ENCODE measurements at regions not wholly inside any gene's neighbourhood (a gene's known extent, or its start where the extent isn't known, plus 50 kb on each side); places are given as distances from the start of the nearest gene placed in this dataset.
"Not testable (repeated sequence)": the region's sequence is repeated elsewhere in the genome, so short reads cannot be mapped to it uniquely, and the experiment has no call there.

DNA sequence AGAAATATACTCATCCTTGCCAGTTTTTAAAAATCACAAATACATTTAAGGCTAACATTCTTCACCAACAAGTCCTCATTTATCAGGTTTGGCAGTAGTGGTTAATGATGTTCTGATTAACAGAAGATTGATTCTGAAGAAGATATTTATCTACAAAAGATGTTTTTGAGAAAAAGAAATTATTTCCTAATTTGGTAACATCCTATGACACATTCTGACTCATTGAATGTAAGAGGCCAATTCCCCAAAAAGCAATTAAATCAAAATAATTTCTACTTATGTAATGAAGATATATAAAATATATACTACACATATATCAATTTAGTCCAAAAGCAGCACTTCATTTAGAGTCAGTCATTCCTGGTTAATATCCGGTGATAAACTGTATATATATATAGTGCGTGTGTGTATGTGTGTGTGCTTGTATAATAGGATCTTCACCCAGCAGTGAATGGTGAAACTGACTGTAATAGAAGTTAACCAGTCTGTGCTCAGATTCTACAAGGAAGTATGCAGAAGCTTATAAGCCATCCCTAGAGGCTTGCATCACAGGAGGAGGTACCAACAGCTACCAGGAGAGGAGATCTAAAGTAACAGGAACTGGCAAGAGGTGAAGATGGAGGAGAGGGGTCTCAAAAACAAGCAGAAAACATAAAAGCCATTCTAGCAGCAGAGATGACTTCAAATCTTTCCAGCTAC, 82.9 kb upstream of the MARCKS start:
- no peaks in the 10 kb centered on the region for H3K9me3 ChIP-seq (replicated peaks in 1 of 11)
- H3K4me2 ChIP-seq, result peak overlapping the region in 3 of 11 experiments; percentile 16 to 33 (median 16); a peak in 4 of 22 replicates
- no peaks in the 10 kb centered on the region for H4K20me1 ChIP-seq
- peaks cover 0 to 20% (median 0%) of the 10 kb centered on the region in 10 experiments; a peak in 6 of 20 replicates for H3K4me1 ChIP-seq
- no peak overlapping the region for H3K4me3 ChIP-seq
- no peak overlapping the region for H3K9ac ChIP-seq
- no peak for TF ChIP-seq Cebpa-rat (IDR thresholded peaks at IDR 0.05)
- no peaks in the 10 kb centered on the region for H3K36me3 ChIP-seq
- H3K27ac ChIP-seq, result no peak overlapping the region
- H3K27me3 ChIP-seq, result no peaks in the 10 kb centered on the region

DNA sequence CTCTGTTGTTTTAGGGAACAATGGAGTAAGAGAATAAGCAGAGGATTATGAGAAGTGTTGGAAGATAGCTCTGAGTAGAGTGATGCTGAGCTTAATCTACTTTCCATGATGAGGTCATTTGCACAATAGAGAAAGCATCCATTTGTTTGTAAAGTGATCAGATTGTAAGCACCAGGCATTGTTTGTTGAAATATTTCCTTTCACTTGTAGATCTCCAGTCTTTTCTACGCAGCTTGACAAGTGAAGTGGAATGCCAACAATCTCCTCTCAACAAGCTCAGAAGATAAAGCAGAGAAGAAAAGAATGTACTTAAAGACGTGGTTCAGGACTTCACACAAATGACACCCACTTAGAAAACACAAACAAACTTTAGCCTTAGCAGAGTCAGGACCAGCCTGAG, 80.1 kb upstream of the MARCKS start:
- Histone ChIP-seq H3K4me3 (no peak overlapping the region), H3K27ac (no peak overlapping the region), H3K4me1 (peaks cover 0 to 24% (median 0%) of the 10 kb centered on the region in 10 experiments; a peak in 7 of 20 replicates), H4K20me1 (no peaks in the 10 kb centered on the region), H3K36me3 (no peaks in the 10 kb centered on the region), H3K9ac (no peak overlapping the region), H3K9me3 (replicated peaks in 1 of 11) (no peaks in the 10 kb centered on the region), H3K4me2 (no peak overlapping the region), H3K27me3 (no peaks in the 10 kb centered on the region)
- TF ChIP-seq Cebpa-rat (IDR thresholded peaks at IDR 0.05), result no peak

DNA sequence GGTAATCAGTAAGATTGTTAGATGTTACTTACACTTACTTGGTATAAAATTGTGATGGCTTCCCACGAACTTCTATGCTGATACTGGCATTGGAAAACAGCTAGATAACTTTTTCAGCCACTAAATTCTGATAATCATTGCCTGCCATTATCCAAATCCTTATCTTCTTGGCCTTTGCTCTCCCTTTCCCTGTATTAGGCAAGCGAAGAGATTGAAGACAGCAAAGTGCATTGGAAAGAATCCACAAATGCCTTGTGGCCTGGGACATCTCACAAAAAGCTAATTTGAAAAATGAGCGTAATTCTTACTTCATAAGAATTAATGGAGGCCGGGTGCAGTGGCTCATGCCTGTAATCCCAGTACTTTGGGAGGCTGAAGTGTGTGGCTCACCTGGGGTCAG, 79.5 kb upstream of the MARCKS start:
- Histone ChIP-seq H3K36me3 (no peaks in the 10 kb centered on the region), H3K4me2 (no peak overlapping the region), H3K9ac (no peak overlapping the region), H3K27ac (no peak overlapping the region), H3K27me3 (no peaks in the 10 kb centered on the region), H3K9me3 (replicated peaks in 1 of 11) (no peaks in the 10 kb centered on the region), H3K4me1 (peaks cover 0 to 28% (median 0%) of the 10 kb centered on the region in 10 experiments; a peak in 7 of 20 replicates), H3K4me3 (no peak overlapping the region), H4K20me1 (no peaks in the 10 kb centered on the region)
- no peak for TF ChIP-seq Cebpa-rat (IDR thresholded peaks at IDR 0.05)

DNA sequence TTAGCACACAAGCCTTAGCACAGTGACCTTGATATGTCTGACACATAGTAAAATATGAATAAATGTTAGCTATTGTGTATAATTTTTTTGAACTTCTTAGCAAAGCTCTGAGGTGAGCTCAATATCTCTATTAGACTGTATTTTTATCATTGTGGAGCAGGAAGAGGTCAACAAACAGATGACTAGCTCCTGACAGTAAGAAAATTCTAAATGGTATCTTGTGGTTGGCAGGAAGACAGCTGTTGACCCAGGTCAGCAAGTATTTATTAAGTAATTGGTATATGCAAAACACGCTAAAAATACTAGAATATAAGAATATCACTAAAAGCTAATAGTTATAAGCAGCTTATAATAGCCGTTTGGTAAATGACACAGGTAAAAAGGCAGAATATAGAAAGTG, 77.5 kb upstream of the MARCKS start:
- H3K27ac ChIP-seq, result no peak overlapping the region
- TF ChIP-seq Cebpa-rat (IDR thresholded peaks at IDR 0.05), result no peak
- H3K9me3 ChIP-seq (replicated peaks in 1 of 11), result no peaks in the 10 kb centered on the region
- H3K4me3 ChIP-seq, result no peak overlapping the region
- H3K36me3 ChIP-seq, result no peaks in the 10 kb centered on the region
- H3K9ac ChIP-seq, result no peak overlapping the region
- peaks cover 0 to 12% (median 0%) of the 10 kb centered on the region in 10 experiments; a peak in 6 of 20 replicates for H3K4me1 ChIP-seq
- H4K20me1 ChIP-seq, result no peaks in the 10 kb centered on the region
- H3K4me2 ChIP-seq, result peak overlapping the region in 1 of 11 experiments; percentile 18; a peak in 1 of 22 replicates
- no peaks in the 10 kb centered on the region for H3K27me3 ChIP-seq

DNA sequence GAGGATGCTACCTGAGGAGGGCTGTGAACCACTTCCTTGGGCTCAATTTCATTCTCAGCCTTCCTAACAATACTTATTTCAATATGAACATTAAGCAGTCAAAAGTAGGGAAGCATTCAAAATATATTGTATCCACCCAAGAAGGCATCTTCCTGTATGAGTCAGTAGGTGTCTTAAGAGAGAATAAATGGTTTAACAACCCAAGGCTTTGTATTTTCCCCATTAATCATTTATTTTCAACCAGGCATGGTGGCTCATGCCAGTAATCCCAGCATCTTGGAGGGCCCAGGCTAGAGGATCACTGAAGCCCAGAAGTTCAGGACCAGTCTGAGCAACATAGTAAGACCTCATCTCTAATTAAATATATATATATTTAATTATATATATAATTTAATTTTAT, 74.5 kb upstream of the MARCKS start:
- Histone ChIP-seq H3K36me3 (no peaks in the 10 kb centered on the region), H3K9me3 (replicated peaks in 1 of 11) (no peaks in the 10 kb centered on the region), H3K4me1 (peaks cover 0 to 9% (median 0%) of the 10 kb centered on the region in 10 experiments; a peak in 3 of 20 replicates), H3K4me3 (no peak overlapping the region), H3K4me2 (0 out of 22 replicates have a peak overlapping the region, but pooled peaks of 1 of the 11 experiments have one; percentile 26), H4K20me1 (no peaks in the 10 kb centered on the region), H3K9ac (no peak overlapping the region), H3K27me3 (no peaks in the 10 kb centered on the region), H3K27ac (no peak overlapping the region)
- TF ChIP-seq Cebpa-rat (IDR thresholded peaks at IDR 0.05), result no peak

DNA sequence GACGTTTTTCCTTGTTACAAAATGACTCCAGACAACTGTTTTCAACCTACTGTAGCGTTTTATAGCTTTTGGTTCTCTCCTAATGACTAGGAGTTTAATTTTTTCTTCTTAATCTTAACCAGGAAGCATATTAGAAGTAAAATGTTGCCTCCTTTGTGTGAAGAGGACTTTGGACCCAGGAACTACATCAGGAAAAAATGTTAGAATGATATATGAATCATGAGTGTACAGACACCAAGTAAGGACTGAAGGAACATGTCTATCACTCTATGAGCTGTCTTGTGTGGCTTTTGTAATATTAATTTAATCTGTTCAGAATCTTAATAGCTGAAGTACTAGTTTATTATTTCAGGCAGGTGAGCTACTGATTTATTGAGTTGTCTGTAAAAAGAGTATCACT, 71.0 kb upstream of the MARCKS start:
- Histone ChIP-seq H4K20me1 (no peaks in the 10 kb centered on the region), H3K4me3 (no peak overlapping the region), H3K4me2 (no peak overlapping the region), H3K4me1 (peaks cover 0 to 9% (median 0%) of the 10 kb centered on the region in 10 experiments; a peak in 2 of 20 replicates), H3K9me3 (replicated peaks in 1 of 11) (no peaks in the 10 kb centered on the region), H3K27ac (no peak overlapping the region), H3K27me3 (no peaks in the 10 kb centered on the region), H3K9ac (no peak overlapping the region), H3K36me3 (no peaks in the 10 kb centered on the region)
- TF ChIP-seq Cebpa-rat (IDR thresholded peaks at IDR 0.05), result no peak

DNA sequence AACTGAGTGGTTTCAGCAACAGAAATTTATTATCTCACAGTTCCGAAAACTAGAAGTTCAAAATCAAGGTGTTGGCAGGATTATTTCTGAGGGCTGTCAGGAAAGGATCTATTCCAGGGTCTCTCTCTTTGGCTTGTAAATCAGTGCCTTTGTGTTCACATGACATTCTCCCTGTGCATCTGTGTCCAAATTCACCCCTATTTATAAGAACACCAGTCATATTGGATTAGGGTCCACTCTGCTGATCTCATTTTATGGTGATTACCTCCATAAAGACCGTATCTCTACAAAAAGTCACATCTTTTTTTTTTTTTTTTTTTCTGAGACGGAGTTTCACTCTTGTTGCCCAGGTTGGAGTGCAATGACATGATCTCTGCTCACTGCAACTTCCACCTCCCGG, 68.6 kb upstream of the MARCKS start:
- Histone ChIP-seq H3K9me3 (replicated peaks in 1 of 11) (no peaks in the 10 kb centered on the region), H3K4me2 (no peak overlapping the region), H3K4me3 (no peak overlapping the region), H3K4me1 (no peaks in the 10 kb centered on the region), H3K27ac (no peak overlapping the region), H4K20me1 (no peaks in the 10 kb centered on the region), H3K27me3 (no peaks in the 10 kb centered on the region), H3K36me3 (no peaks in the 10 kb centered on the region), H3K9ac (no peak overlapping the region)
- TF ChIP-seq Cebpa-rat (IDR thresholded peaks at IDR 0.05), result no peak

DNA sequence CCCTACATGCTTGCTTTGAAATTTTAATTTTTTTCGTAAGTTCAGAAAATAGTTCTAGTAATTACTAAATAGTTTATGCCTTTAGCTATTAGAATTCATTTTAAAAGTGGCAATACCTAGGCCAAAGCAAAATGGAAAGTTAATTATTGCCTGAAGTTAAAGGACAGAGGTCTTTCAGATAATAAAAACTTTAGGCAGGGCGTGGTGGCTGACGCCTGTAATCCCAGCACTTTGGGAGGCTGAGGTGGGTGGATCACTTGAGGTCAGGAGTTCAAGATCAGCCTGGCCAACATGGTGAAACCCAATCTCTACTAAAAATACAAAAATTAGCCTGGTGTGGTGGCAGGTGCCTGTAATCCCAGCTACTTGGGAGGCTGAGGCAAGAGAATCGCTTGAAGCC, 65.9 kb upstream of the MARCKS start:
- not testable (repeated sequence) for H3K4me2 ChIP-seq, H3K27ac ChIP-seq, H3K36me3 ChIP-seq, H3K9ac ChIP-seq, H3K4me3 ChIP-seq, H3K27me3 ChIP-seq, H3K4me1 ChIP-seq, H4K20me1 ChIP-seq
- H3K9me3 ChIP-seq (replicated peaks in 1 of 11), result peaks cover 0 to 20% (median 0%) of the 10 kb centered on the region in 11 experiments; a peak in 7 of 22 replicates

DNA sequence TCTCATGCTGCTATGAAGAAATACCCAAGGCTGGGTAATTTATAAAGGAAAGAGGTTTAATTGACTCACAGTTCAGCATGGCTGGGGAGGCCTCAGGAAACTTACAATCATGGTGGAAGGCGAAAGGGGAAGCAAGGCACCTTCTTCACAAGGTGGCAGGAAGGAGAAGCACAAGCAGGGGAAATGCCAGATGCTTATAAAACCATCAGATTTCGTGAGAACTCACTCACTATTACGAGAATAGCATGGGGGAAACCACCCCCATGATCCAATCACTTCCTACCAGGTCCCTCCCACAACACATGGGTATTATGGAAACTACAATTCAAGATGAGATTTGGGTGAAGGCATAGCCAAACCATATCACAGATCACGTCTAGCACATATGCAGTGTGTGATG, 61.8 kb upstream of the MARCKS start:
- H3K36me3 ChIP-seq, H3K9ac ChIP-seq, H3K27me3 ChIP-seq, H4K20me1 ChIP-seq, H3K4me3 ChIP-seq, H3K4me1 ChIP-seq, H3K4me2 ChIP-seq: not testable (repeated sequence)
- Histone ChIP-seq H3K9me3 (replicated peaks in 1 of 11) (peaks cover 0 to 25% (median 0%) of the 10 kb centered on the region in 11 experiments; a peak in 7 of 22 replicates), H3K27ac (0 out of 22 replicates have a peak overlapping the region, but pooled peaks of 1 of the 11 experiments have one; percentile 3)

DNA sequence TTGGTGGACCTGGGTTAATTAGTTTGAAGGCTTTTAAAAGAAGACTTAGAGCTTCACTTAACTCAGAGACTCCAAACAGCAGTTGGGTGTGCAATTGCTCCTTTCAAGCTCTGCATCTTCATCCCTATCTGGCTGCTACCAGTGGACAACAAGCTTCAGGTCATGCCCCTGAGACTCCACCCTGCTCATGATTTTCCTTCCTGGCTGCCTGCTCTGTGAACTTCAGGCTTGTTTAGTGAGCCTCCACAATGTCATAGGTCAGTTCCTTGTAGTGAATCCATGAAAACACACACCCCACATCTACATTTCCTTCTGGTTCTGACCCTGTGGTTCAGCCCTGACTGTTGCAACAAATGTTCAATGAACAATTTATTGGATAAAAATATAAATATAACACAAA, 61.1 kb upstream of the MARCKS start:
- Histone ChIP-seq H3K27me3 (no peaks in the 10 kb centered on the region), H4K20me1 (no peaks in the 10 kb centered on the region), H3K9me3 (replicated peaks in 1 of 11) (peaks cover 0 to 25% (median 0%) of the 10 kb centered on the region in 11 experiments; a peak in 7 of 22 replicates), H3K4me3 (no peak overlapping the region), H3K9ac (no peak overlapping the region), H3K27ac (peak overlapping the region in 1 of 11 experiments; percentile 3; a peak in 1 of 22 replicates), H3K36me3 (no peaks in the 10 kb centered on the region), H3K4me1 (peaks cover 0 to 7% (median 0%) of the 10 kb centered on the region in 10 experiments; a peak in 3 of 20 replicates), H3K4me2 (no peak overlapping the region; a peak in 1 of 22 replicates)
- TF ChIP-seq Cebpa-rat (IDR thresholded peaks at IDR 0.05), result no peak

Data from BLaER1 treated with 17β-estradiol and CSF1 and Interleukin-3, amounts not matched to agents 10 nM and 100 nM (cell line).